Keratinocyte (primary cell): ENCODE measurements at regions not wholly inside any gene's neighbourhood (a gene's known extent, or its start where the extent isn't known, plus 50 kb on each side); places are given as distances from the start of the nearest gene placed in this dataset.

ENCODE experiments used
- EZH2 ChIP-seq: IDR thresholded peaks from one replicate; pipeline ENCODE4 v1.6.1; 2012; ENCODE audit warnings: inconsistent platforms, mild to moderate bottlenecking, low read length, moderate library complexity
- TF ChIP-seq, protein P1 (sequence below), 3 experiments: IDR thresholded peaks in 1 of 3; conservative IDR thresholded peaks in 1 of 3; optimal IDR thresholded peaks in 1 of 3; 2 replicates in 2 of 3; 3 replicates in 1 of 3; pipeline versions ENCODE3 to v1.5.1; 2011; ENCODE audit warnings: low read length in 3 of 3, mild to moderate bottlenecking in 3 of 3, moderate library complexity in 2 of 3, control low read depth in 1 of 3, inconsistent platforms in 1 of 3; ENCODE audit not compliant: insufficient read depth in 2 of 3; ENCODE audit errors: extremely low read depth in 1 of 3

DNA sequence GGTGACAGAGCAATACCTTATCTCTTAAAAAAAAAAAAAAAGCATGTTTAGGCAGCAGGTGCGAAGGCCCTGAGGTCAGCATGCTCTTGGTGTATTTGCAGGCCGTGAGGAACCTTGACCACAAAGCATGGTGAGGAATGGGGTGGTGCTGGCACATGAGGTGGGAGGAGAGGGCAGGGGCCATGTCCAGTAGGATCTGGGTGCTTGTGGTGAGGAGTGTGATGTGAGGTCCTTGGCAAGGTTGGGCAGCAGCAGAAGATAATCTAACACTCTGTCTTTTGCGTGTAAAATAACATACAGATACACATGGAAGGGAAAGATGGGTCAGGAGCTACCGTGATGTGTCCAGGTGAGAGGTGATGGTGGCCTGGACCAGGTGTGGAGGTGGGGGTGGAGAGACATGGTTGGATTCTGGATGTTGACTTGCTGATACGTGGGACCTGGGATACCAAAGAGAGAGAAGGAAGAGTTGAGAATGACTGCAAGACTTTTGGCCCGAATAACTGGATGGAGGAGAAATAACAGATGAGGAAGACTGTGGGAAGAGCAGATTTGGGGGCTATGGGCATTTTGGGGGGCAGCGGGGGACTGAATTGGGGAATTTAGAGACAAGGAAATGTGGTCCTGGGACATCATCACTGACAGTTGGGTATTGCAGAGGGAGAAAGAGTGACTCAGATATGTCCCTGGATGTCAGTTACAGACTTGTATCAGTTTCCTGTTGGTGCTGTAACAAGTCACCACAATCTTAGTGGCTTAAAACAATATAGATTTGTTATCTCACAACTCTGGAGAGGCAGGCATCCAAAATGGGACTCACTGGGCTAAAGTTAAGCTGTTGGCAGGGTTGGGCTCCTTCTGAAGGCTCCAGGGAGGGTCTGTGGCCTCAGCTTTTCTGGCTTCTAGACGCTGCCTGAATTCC lies 274.9 kb downstream of the HAPSTR1 start:
- TF ChIP-seq, protein P1, sequence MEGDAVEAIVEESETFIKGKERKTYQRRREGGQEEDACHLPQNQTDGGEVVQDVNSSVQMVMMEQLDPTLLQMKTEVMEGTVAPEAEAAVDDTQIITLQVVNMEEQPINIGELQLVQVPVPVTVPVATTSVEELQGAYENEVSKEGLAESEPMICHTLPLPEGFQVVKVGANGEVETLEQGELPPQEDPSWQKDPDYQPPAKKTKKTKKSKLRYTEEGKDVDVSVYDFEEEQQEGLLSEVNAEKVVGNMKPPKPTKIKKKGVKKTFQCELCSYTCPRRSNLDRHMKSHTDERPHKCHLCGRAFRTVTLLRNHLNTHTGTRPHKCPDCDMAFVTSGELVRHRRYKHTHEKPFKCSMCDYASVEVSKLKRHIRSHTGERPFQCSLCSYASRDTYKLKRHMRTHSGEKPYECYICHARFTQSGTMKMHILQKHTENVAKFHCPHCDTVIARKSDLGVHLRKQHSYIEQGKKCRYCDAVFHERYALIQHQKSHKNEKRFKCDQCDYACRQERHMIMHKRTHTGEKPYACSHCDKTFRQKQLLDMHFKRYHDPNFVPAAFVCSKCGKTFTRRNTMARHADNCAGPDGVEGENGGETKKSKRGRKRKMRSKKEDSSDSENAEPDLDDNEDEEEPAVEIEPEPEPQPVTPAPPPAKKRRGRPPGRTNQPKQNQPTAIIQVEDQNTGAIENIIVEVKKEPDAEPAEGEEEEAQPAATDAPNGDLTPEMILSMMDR (optimal IDR thresholded peaks at IDR 0.05 in 1 of 3, IDR thresholded peaks at IDR 0.05 in 1 of 3, conservative IDR thresholded peaks at IDR 0.05 in 1 of 3; ENCODE audit: extremely low read depth in 1 of 3, insufficient read depth in 2 of 3, low read length in 3 of 3) = no peak
- TF ChIP-seq EZH2 = no peak
